SK-MEL-5 (cell line): ENCODE measurements at regions not wholly inside any gene's neighbourhood (a gene's known extent, or its start where the extent isn't known, plus 50 kb on each side); places are given as distances from the start of the nearest gene placed in this dataset.
"Not testable (repeated sequence)": the region's sequence is repeated elsewhere in the genome, so short reads cannot be mapped to it uniquely, and the experiment has no call there.

Source experiments
- DNase-seq: peaks from one replicate; pipeline ENCODE4 v3.0.0-alpha.2; 2016; ENCODE audit warnings: low read depth, low spot score
- in situ Hi-C: cut with HindIII; loops from 2 replicates; pipeline ENCODE4 v1.10.0; 2016; ENCODE audit warnings: low sequenced_read_pairs, high pct_unique_total_duplicates, low pct_unique_long_range_greater_than_20kb

GRCh38 chr6:146987938-146988337, 216.3 kb upstream of the STXBP5 start:
- in situ Hi-C loops, result not testable (repeated sequence)

GRCh38 chr6:146989860-146990259, 214.4 kb upstream of the STXBP5 start:
- in situ Hi-C loops, result no loop called here
- DNase-seq, result no peak

More at GRCh38 chr6:146987938-146988337, 216.3 kb upstream of the STXBP5 start:
- not testable (repeated sequence) for DNase-seq

GRCh38 chr6:146990284-146990683, 213.9 kb upstream of the STXBP5 start:
- in situ Hi-C loops, result no loop called here
- DNase-seq, result no peak

- in situ Hi-C loops, result no loop called here
- DNase-seq, result no peak
Observed at GRCh38 chr6:146990821-146991798, 213.1 kb upstream of the STXBP5 start.

- DNase-seq, result no peak
- in situ Hi-C loops, result no loop called here
Observed at GRCh38 chr6:146997062-146997461, 207.2 kb upstream of the STXBP5 start.

- in situ Hi-C loops, result no loop called here
- DNase-seq, result no peak
Observed at GRCh38 chr6:146999766-147000165, 204.5 kb upstream of the STXBP5 start.

GRCh38 chr6:147000545-147001488, 203.4 kb upstream of the STXBP5 start:
- in situ Hi-C loops, result no loop called here
- peak; percentile 11 for DNase-seq

- DNase-seq, result no peak
- in situ Hi-C loops, result no loop called here
Observed at GRCh38 chr6:147001621-147002020, 202.6 kb upstream of the STXBP5 start.

- no peak for DNase-seq
- in situ Hi-C loops, result no loop called here
Observed at GRCh38 chr6:147003186-147003585, 201.0 kb upstream of the STXBP5 start.

- in situ Hi-C loops, result no loop called here
Observed at GRCh38 chr6:147005499-147005898, 198.7 kb upstream of the STXBP5 start.

GRCh38 chr6:147007441-147007840, 196.8 kb upstream of the STXBP5 start:
- in situ Hi-C loops, result no loop called here
- no peak for DNase-seq

More at GRCh38 chr6:147005499-147005898, 198.7 kb upstream of the STXBP5 start:
- no peak for DNase-seq

GRCh38 chr6:147009358-147009757, 194.9 kb upstream of the STXBP5 start:
- no peak for DNase-seq
- in situ Hi-C loops, result no loop called here

GRCh38 chr6:147015674-147016073, 188.5 kb upstream of the STXBP5 start:
- no peak for DNase-seq
- in situ Hi-C loops, result no loop called here

- DNase-seq, result no peak
- in situ Hi-C loops, result no loop called here
Observed at GRCh38 chr6:147016440-147016839, 187.8 kb upstream of the STXBP5 start.

- in situ Hi-C loops, result no loop called here
- DNase-seq, result no peak
Observed at GRCh38 chr6:147017153-147017552, 187.1 kb upstream of the STXBP5 start.

GRCh38 chr6:147019001-147019400, 185.2 kb upstream of the STXBP5 start:
- in situ Hi-C loops, result no loop called here

GRCh38 chr6:147022041-147022440, 182.2 kb upstream of the STXBP5 start:
- in situ Hi-C loops, result no loop called here
- DNase-seq, result no peak

More at GRCh38 chr6:147019001-147019400, 185.2 kb upstream of the STXBP5 start:
- DNase-seq, result no peak

GRCh38 chr6:147023148-147023547, 181.1 kb upstream of the STXBP5 start:
- in situ Hi-C loops, result no loop called here
- no peak for DNase-seq
